ENCODE measurements at regions not wholly inside any gene's neighbourhood (a gene's known extent, or its start where the extent isn't known, plus 50 kb on each side); places are given as distances from the start of the nearest gene placed in this dataset.

DNA sequence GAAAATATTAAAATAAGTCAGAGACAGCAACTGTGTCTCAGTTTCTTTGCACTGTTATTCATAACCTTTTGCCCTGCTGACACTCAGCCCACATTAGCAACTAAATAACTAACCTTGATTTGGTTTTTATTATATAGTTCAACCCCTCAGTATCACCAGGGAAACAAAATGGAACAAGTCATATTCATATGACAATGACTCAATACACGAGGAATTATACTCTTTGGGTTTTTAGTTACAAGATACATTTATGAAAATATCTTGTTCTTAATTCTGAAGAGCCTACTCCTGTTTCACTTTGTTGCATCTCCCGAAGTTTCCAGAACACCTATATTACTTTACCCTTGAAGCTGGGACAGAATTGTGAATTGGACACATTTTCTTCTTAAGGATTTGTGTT lies 845.4 kb downstream of the EFNA5 start:
- peak; percentile 55 for ATAC-seq
- TF ChIP-seq TSHZ2 (CRISPR knock-in tag; IDR thresholded peaks at IDR 0.05) (no peak), ZNF70 (CRISPR knock-in tag; IDR thresholded peaks at IDR 0.05) (no peak), PPARA (CRISPR knock-in tag; IDR thresholded peaks at IDR 0.05; ENCODE audit: borderline replicate concordance) (no peak), OSR1 (CRISPR knock-in tag; IDR thresholded peaks at IDR 0.05) (no peak), ZNF8 (CRISPR knock-in tag; IDR thresholded peaks at IDR 0.05) (no peak), CSRNP3 (CRISPR knock-in tag; IDR thresholded peaks at IDR 0.05) (no peak), GLIS3 (CRISPR knock-in tag; IDR thresholded peaks at IDR 0.05) (no peak)

- TF ChIP-seq TSHZ2 (CRISPR knock-in tag; IDR thresholded peaks at IDR 0.05) (no peak), TCF4 (CRISPR knock-in tag; IDR thresholded peaks at IDR 0.05; ENCODE audit: borderline replicate concordance) (no peak), SNAI2 (CRISPR knock-in tag; IDR thresholded peaks at IDR 0.05) (no peak), TOX (CRISPR knock-in tag; IDR thresholded peaks at IDR 0.05; ENCODE audit: borderline replicate concordance) (no peak), BACH2 (CRISPR knock-in tag; IDR thresholded peaks at IDR 0.05; ENCODE audit: borderline replicate concordance) (no peak)
- TF ChIP-seq, protein P1, sequence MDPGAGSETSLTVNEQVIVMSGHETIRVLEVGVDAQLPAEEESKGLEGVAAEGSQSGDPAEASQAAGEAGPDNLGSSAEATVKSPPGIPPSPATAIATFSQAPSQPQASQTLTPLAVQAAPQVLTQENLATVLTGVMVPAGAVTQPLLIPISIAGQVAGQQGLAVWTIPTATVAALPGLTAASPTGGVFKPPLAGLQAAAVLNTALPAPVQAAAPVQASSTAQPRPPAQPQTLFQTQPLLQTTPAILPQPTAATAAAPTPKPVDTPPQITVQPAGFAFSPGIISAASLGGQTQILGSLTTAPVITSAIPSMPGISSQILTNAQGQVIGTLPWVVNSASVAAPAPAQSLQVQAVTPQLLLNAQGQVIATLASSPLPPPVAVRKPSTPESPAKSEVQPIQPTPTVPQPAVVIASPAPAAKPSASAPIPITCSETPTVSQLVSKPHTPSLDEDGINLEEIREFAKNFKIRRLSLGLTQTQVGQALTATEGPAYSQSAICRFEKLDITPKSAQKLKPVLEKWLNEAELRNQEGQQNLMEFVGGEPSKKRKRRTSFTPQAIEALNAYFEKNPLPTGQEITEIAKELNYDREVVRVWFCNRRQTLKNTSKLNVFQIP (CRISPR knock-in tag; IDR thresholded peaks at IDR 0.05; ENCODE audit: borderline replicate concordance, low read depth) = no peak
- ATAC-seq = no peak
Measured at GRCh38 chr5:106822851-106823250, 847.9 kb downstream of the EFNA5 start.

- ATAC-seq = no peak
- TF ChIP-seq SNAI2 (CRISPR knock-in tag; IDR thresholded peaks at IDR 0.05) = no peak
- no peak for TF ChIP-seq ISL1 (CRISPR knock-in tag; IDR thresholded peaks at IDR 0.05)
- no peak for TF ChIP-seq GLIS3 (CRISPR knock-in tag; IDR thresholded peaks at IDR 0.05)
- no peak for TF ChIP-seq CSDC2 (CRISPR knock-in tag; IDR thresholded peaks at IDR 0.05)
- TF ChIP-seq ESRRG (CRISPR knock-in tag; IDR thresholded peaks at IDR 0.05) = no peak
- no peak for TF ChIP-seq ZNF565 (CRISPR knock-in tag; conservative IDR thresholded peaks at IDR 0.05; ENCODE audit: low read depth)
- no peak for TF ChIP-seq TSHZ2 (CRISPR knock-in tag; IDR thresholded peaks at IDR 0.05)
- no peak for TF ChIP-seq RARB (CRISPR knock-in tag; IDR thresholded peaks at IDR 0.05)
- TF ChIP-seq ZC3H10 (CRISPR knock-in tag; IDR thresholded peaks at IDR 0.05) = no peak
- TF ChIP-seq ARNTL (CRISPR knock-in tag; IDR thresholded peaks at IDR 0.05; ENCODE audit: borderline replicate concordance, low read depth) = no peak
- TF ChIP-seq ZFP30 (CRISPR knock-in tag; IDR thresholded peaks at IDR 0.05) = no peak
- TF ChIP-seq ZFP3 (CRISPR knock-in tag; IDR thresholded peaks at IDR 0.05) = no peak
Measured at GRCh38 chr5:106818552-106818951, 852.2 kb downstream of the EFNA5 start.
